Neural progenitor cell (in vitro differentiated cells): ENCODE measurements at regions not wholly inside any gene's neighbourhood (a gene's known extent, or its start where the extent isn't known, plus 50 kb on each side); places are given as distances from the start of the nearest gene placed in this dataset.

Experiments
- EZH2 ChIP-seq: fragments of 200-600 bp; sonication (generic); IDR thresholded peaks from 2 replicates; pipeline ENCODE4 v1.6.1; 2017; ENCODE audit warnings: antibody characterized with exemption, mild to moderate bottlenecking, moderate library complexity
- TF ChIP-seq, protein P1 (sequence below): fragments of 200-600 bp; sonication (generic); IDR thresholded peaks from 2 replicates; pipeline ENCODE4 v1.5.1; 2017; ENCODE audit warnings: antibody characterized with exemption, mild to moderate bottlenecking

- TF ChIP-seq EZH2: no peak
- TF ChIP-seq, protein P1, sequence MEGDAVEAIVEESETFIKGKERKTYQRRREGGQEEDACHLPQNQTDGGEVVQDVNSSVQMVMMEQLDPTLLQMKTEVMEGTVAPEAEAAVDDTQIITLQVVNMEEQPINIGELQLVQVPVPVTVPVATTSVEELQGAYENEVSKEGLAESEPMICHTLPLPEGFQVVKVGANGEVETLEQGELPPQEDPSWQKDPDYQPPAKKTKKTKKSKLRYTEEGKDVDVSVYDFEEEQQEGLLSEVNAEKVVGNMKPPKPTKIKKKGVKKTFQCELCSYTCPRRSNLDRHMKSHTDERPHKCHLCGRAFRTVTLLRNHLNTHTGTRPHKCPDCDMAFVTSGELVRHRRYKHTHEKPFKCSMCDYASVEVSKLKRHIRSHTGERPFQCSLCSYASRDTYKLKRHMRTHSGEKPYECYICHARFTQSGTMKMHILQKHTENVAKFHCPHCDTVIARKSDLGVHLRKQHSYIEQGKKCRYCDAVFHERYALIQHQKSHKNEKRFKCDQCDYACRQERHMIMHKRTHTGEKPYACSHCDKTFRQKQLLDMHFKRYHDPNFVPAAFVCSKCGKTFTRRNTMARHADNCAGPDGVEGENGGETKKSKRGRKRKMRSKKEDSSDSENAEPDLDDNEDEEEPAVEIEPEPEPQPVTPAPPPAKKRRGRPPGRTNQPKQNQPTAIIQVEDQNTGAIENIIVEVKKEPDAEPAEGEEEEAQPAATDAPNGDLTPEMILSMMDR: no peak
These were observed 225.4 kb downstream of the SYK start for GRCh38 chr9:91027005-91027404.
